ENCODE measurements at regions not wholly inside any gene's neighbourhood (a gene's known extent, or its start where the extent isn't known, plus 50 kb on each side); places are given as distances from the start of the nearest gene placed in this dataset.
"Not testable (repeated sequence)": the region's sequence is repeated elsewhere in the genome, so short reads cannot be mapped to it uniquely, and the experiment has no call there.

DNA sequence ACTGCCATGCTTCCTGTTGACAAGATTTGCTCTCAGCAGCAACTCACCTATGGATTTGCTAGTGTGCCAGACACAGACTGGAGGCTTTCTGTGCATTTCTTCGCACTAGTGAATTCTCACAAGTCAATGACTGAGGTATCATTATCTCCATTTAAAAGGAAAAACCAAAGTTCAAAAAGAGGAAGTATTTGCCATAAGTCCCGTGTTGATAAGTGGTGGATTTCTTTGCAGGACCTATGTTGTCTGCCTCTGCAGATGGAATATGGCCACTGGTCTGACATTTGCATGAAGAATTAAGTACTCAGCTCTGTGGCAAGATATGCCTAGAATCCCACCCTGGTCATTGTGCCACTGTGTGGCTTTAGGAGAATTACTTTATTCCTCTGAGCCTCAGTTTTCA is 299.6 kb downstream of the PAX3 start:
- ATAC-seq (no peak), DNase-seq (no peak)

DNA sequence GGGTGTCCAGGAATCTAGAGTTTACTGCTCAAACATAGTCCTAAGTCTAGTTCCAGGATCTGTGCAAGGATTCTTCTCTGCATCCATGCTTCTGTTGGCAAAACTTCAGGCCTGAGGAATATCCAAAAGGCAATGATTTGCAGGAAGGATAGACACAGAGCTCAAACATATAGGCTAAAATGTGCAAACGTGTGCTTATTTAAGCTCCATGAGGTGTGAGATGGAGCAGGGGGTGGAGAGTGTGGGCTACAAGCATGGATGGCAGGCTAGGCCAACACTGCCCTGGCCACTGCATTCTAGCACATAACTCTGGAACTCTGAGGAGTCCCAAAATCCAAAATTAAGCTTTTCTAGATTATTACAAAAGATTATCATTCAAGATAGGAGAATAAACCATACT is 301.1 kb downstream of the PAX3 start:
- DNase-seq: no peak
- ATAC-seq: no peak

- no peak for ATAC-seq
These were observed 301.7 kb downstream of the PAX3 start for GRCh38 chr2:221997100-221997499.

GRCh38 chr2:221994926-221995325 is 303.9 kb downstream of the PAX3 start:
- DNase-seq (no peak), ATAC-seq (no peak)

More at GRCh38 chr2:221997100-221997499, 301.7 kb downstream of the PAX3 start:
- no peak for DNase-seq

DNA sequence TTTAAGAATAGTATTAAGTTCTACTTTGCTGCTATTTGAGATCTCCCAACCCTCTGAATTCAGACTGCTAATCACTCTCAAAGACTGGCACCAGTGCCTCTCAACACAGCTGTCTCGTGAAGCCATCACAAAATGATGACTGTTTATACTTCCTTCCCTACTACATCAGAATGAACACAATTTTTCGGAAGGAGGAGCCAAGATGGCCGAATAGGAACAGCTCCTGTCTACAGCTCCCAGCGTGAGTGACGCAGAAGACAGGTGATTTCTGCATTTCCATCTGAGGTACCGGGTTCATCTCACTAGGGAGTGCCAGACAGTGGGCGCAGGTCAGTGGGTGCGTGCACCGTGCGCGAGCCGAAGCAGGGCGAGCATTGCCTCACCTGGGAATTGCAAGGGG is 314.4 kb downstream of the PAX3 start:
- not testable (repeated sequence) for DNase-seq, ATAC-seq

DNA sequence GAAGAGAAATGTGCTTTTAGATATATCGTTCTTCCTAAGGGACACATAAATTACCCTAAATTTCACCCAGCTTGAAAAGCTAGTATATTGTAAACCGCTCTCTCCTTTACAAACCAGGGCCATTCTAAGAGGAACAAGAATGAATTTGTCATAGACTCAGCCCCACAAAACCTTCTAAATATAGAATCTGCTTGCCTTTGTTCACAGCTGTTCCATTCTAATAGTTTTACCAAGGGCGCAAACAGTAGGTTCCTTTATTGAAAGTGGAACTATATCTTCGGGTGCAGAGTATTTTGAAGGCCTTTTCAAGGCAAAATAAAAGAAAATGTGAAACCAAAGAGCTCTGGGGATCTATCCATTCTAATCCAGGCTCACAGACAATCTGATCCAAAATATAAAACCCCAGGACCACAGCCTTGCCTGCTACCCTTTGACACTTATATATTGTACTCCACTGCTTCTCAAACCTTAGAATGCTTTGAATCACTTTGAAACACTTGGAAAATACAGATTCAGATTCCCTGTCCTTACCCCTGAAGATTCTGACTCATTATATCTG is 316.8 kb downstream of the PAX3 start:
- no peak for DNase-seq
- no peak for ATAC-seq

GRCh38 chr2:221975151-221975550 is 323.6 kb downstream of the PAX3 start:
- DNase-seq (no peak), ATAC-seq (no peak)

- ATAC-seq (no peak), DNase-seq (no peak)
These were observed 324.9 kb downstream of the PAX3 start for GRCh38 chr2:221973902-221974301.

DNA sequence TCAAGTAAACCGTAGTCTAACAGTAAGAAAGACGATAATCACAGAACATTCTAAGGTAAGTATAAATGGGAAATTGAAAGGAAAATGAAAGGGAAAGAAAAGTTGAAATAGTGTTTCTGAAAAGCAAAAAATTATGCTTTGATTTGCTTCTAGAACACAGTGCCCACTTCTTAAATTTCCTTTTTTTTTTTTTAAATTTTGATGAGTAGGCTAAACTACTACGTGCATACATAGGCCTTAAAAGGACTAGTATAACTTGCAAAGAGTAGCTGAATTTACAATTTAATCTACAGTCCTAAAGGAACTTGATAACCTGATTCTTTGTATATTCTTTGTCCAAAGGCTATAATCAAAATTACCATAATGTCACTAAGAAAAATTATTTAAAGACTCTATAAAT is 325.3 kb downstream of the PAX3 start:
- no peak for DNase-seq
- no peak for ATAC-seq

DNA sequence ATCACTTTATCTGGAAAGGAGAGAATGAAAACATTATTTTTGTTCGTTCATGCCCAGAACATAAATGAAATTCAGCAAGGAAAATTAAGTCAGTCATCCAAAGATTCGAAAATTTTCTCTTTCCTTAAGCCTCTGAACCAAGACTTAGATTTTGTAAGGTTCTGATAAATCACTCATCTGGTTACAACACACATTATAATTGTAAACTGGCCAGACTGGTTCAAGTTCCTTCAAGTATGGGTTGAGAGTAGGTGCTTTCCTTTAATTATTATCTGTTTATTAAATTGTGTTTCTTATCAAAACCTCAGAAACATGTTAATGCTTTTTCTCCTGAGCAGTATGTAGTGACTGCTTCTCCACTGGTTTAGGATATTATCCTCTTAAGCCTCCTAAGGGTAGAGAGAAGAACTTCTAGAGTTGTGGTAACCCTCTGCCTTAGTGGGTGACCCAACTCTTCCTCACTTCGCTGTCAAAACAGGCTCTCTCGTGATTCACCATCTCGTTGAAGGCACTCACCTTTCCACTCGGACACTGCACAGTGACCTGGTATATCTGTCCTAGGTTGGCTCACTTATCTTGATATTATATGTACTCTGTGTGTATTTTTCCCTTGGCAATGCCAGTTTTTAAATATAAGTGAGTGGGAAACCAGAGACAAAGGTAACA is 325.9 kb downstream of the PAX3 start:
- no peak for ATAC-seq
- DNase-seq: no peak

DNA sequence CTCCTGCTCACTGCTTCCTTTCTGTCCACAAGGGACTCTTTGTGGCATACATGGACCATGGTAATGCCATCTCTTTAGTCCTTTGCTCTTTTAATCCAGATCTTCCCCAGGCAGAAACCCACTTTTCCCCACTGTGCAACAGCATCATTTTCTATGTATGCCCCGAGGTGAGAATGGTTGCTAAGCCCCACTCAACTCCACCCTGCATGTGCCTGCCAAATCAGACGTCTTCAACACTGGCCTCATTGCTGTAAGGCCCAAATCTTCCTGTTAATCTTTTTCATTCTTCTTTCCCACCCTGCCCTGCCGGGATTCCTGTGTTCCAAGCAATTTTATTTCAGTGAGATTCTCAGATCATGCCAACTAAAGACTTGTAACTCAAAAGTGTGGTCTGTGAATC is 328.4 kb downstream of the PAX3 start:
- DNase-seq: no peak
- ATAC-seq: no peak

DNA sequence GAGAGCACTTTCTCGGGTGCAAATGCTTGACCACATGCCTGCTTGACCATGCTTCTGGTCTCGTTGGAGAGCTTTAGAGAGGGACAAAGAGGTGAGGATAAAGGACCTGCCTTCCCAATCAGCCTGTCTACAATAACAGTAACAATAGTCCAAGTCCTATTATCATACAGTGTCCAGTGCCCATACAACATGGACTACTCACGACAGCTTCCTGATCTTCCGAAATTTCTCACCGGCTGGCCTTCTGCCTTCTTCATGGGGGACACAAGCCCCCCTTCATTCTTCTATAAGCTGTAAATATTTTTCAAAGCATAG is 329.0 kb downstream of the PAX3 start:
- no peak for DNase-seq
- no peak for ATAC-seq

DNA sequence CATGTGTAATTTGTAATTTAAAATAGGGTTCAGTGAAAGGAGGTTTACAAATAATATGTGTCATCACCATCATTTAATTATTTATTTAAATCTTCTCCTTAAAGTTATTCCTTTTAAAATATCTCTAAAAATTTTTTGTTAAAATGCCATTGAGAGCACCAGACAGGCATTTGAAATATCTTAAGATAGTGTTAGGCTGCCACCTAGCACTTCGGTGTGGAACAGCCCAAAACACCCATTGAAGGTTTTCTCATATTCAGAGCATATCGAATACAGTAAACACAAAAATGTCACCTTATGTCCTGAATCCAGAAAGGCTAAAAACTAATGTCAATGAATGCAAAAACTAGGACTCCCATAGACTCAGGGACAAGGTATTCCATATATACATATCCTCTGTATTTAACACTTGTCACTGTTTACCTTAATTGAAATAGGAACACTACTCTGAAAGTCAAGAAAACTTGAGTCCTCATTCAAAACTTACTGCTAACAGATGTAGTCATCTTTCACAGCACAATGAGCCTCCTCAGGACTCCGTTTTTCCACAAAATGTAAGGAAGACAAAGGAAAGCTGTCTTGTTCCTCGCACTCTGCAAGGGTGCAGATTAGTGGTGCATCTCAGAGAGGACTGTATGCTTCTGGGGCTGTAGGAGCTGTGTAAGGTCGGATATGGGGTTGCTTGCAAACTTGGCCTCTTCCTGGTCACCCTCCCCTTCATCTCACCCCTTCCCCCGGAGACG is 329.5 kb downstream of the PAX3 start:
- no peak for DNase-seq
- ATAC-seq: no peak

DNA sequence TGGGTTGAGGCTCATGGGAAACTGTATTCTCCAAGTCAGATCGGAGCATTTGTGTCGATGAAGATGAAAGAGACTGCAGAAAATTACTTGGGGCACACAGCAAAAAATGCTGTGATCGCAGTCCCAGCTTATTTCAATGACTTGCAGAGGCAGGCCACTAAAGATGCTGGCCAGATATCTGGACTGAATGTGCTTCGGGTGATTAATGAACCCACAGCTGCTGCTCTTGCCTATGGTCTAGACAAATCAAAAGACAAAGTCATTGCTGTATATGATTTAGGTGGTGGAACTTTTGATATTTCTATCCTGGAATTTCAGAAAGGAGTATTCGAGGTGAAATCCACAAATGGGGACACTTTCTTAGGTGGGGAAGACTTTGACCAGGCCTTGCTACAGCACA is 336.6 kb downstream of the PAX3 start:
- no peak for DNase-seq
- ATAC-seq: no peak

DNA sequence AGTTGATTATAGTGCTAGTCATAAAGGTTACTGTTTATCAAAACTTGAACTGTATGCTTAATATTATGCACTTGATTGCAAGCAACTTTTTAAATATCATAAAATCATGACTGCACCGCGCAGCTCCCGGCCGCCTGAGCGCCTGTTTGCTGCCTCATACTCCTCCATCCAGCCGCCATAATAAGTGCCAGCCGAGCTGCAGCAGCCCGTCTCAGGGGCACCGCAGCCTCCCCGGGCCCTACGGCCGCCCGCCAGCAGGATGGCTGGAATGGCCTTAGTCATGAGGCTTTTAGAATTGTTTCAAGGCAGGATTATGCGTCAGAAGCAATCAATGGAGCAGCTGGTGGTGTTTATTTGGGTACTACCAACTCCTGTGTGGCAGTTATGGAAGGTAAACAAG is 337.2 kb downstream of the PAX3 start:
- ATAC-seq (no peak), DNase-seq (no peak)

DNA sequence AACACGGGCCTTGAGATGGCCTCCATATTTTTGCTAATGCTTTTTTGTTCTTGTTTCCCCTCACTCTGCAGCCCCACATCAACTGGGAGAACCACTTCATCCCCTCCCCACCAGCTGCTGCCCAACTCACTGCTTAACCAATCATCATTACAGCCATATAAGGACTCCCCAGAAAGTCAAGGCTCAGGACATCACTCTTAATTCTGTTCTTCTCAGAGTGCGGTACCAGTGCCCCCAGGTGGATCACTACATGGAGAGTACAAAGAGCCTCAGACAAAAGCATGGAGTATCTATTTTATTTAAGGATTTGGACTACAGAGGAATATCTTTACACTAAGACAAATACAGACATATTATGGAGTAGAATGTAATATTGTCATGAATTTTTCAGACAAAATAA is 340.6 kb downstream of the PAX3 start:
- DNase-seq: no peak
- ATAC-seq: no peak

GRCh38 chr2:221948076-221948475 is 350.7 kb downstream of the PAX3 start:
- ATAC-seq (no peak), DNase-seq (no peak)

GRCh38 chr2:221944452-221944851 is 354.3 kb downstream of the PAX3 start:
- not testable (repeated sequence) for ATAC-seq

DNA sequence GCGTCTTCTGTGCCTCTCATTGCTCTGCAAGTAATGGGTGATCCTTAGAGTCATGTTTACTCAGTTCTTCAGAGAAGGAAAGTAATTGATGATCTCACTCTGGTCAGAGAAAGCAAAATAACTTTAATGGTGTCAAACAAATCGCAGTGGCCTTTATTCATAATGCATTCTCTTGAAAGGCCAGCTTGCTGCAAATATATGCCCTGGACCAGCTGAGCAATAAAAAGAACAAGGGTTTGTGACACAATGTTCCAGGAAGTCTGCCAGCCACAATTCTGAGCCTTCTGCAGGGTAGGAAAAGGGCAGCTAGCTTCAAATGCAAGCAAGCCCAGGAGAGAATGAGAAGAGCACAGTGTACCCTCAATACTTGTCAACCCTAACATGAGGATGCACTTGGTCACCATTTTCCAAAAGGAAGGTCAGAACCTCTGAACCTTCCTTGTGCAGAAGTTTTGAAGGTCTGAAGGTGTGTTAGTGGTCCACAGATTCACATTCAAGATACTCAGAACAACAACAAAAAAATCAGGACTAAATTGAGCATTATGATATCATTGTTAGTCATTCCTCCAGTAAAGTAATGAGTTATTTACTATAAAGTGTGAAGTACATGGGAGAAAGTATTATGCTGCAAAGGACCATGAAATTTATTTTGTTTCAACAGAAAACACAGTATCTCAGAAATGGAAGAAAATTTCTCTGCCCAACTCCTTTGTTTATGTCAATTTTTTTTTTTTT is 355.6 kb downstream of the PAX3 start:
- no peak for DNase-seq
- no peak for ATAC-seq

More at GRCh38 chr2:221944452-221944851, 354.3 kb downstream of the PAX3 start:
- not testable (repeated sequence) for DNase-seq

- ATAC-seq: no peak
- no peak for DNase-seq
These were observed 359.3 kb upstream of the EPHA4 start for GRCh38 chr2:221931251-221931991.

DNA sequence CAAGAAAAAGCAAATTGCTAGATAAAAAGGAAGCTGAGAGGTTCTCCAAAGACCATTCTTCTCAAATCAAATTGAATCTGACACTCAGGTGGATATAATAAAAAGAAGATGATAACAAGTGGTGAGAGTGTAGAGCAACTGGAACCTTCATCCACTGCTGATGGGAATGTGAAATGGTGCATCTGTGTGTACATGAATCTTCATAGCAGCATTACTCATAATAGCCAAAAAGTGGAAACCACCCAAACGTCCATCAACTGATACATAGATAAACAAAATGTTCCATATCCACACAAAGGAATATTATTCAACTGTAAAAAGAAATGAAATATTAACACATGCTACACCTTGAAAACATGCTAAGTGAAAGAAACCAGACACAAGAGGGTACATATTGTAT is 357.2 kb upstream of the EPHA4 start:
- no peak for DNase-seq

DNA sequence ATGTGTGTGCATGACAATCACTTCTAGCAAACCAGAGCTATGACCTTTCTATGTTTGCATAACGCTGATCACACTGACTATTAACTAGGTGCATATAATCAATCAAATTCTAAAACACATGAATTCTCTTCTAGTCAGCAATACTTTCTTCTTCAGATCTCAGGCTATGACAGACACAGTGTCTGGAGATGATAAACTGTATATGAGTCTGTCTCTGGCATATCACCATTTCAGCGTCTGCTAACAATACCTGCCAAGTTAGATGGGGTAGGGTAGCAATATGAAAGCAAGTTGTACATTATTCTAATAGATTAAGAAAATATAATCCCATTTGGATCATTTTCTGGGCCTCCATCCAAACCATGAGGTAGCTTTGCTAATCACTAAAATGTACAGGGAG is 354.2 kb upstream of the EPHA4 start:
- ATAC-seq: no peak
- no peak for DNase-seq

More for the DNA sequence above, 357.2 kb upstream of the EPHA4 start:
- no peak for ATAC-seq

Data from stimulated activated naive CD8-positive, alpha-beta T cell treated with anti-CD3 and anti-CD28 coated beads, Interleukin-15, Interleukin-2, amounts not matched to agents 100 U/mL and 50 U/mL, for 24 hours (primary cell).